Mammary epithelial cell (primary cell): ENCODE measurements at regions not wholly inside any gene's neighbourhood (a gene's known extent, or its start where the extent isn't known, plus 50 kb on each side); places are given as distances from the start of the nearest gene placed in this dataset.

Source experiments
- EZH2 ChIP-seq: IDR thresholded peaks from 2 replicates; pipeline ENCODE4 v1.6.1; 2012; ENCODE audit warnings: low read length, inconsistent platforms, borderline replicate concordance
- TF ChIP-seq, protein P1 (sequence below), 2 donors: IDR thresholded peaks in 1 of 2; conservative IDR thresholded peaks in 1 of 2; 2 replicates each; pipeline ENCODE4 v1.5.1; 2011 to 2012; ENCODE audit warnings: inconsistent platforms in 2 of 2, low read length in 2 of 2, mild to moderate bottlenecking in 2 of 2, control low read depth in 1 of 2, low read depth in 1 of 2; ENCODE audit not compliant: insufficient read depth in 1 of 2; ENCODE audit errors: extremely low read depth in 1 of 2

DNA sequence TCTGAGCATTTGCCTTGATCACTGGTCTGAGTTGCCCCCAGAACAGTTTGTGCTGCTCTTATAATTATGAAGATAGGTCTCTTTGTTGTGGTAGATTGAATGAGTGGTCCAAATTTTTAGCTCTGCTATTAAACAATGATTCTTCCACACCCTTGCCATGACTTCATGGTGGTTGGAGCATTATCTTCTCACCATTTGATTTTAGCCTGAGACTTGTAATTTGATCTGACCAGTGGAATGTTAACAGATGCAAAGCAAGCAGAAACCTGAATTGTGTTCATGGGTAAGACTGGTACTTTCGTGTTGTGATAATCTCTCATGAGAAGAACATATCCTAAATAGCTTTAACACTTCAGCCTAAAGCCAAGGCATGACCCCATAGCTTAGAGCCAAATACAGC lies 139.1 kb downstream of the TFPI2 start:
- TF ChIP-seq, protein P1, sequence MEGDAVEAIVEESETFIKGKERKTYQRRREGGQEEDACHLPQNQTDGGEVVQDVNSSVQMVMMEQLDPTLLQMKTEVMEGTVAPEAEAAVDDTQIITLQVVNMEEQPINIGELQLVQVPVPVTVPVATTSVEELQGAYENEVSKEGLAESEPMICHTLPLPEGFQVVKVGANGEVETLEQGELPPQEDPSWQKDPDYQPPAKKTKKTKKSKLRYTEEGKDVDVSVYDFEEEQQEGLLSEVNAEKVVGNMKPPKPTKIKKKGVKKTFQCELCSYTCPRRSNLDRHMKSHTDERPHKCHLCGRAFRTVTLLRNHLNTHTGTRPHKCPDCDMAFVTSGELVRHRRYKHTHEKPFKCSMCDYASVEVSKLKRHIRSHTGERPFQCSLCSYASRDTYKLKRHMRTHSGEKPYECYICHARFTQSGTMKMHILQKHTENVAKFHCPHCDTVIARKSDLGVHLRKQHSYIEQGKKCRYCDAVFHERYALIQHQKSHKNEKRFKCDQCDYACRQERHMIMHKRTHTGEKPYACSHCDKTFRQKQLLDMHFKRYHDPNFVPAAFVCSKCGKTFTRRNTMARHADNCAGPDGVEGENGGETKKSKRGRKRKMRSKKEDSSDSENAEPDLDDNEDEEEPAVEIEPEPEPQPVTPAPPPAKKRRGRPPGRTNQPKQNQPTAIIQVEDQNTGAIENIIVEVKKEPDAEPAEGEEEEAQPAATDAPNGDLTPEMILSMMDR (conservative IDR thresholded peaks at IDR 0.05 in 1 of 2, IDR thresholded peaks at IDR 0.05 in 1 of 2; ENCODE audit: extremely low read depth in 1 of 2, insufficient read depth in 1 of 2, low read depth in 1 of 2, low read length in 2 of 2): no peak
- no peak for TF ChIP-seq EZH2
